Activated B cell treated with CpG ODN at 0.5 μM for 24 hours (primary cell): ENCODE measurements at regions not wholly inside any gene's neighbourhood (a gene's known extent, or its start where the extent isn't known, plus 50 kb on each side); places are given as distances from the start of the nearest gene placed in this dataset.

ENCODE experiments used
- ATAC-seq: fragments of 200-7000 bp; cut with Tn5 transposase; one replicate; pipeline ENCODE4 v1.10.0; 2021; ENCODE audit warnings: low read depth, mild to moderate bottlenecking, moderate library complexity
- CTCF ChIA-PET: fragments of 350-600 bp; sonication (Branson Sonifier 250); formaldehyde crosslinking; loops from one replicate; lab custom pipeline; 2021; ENCODE audit warnings: antibody characterized with exemption; lab: Charles Lee
- POLR2A ChIA-PET: fragments of 350-600 bp; sonication (Branson Sonifier 250); formaldehyde crosslinking; loops from one replicate; lab custom pipeline; 2021; ENCODE audit warnings: antibody characterized with exemption; lab: Charles Lee
- DNase-seq: peaks from one replicate; pipeline ENCODE4 v3.0.0; 2022
- H3K27ac Mint-ChIP-seq: one replicate; pipeline ENCODE4 v1.8.0; 2020; ENCODE audit warnings: mixed read lengths
- H3K27me3 Mint-ChIP-seq: one replicate; pipeline ENCODE4 v1.8.0; 2021; ENCODE audit warnings: mixed read lengths
- H3K36me3 Mint-ChIP-seq: one replicate; pipeline ENCODE4 v1.8.0; 2021; ENCODE audit warnings: low read depth, mixed read lengths
- H3K4me1 Mint-ChIP-seq: one replicate; pipeline ENCODE4 v1.8.0; 2021; ENCODE audit warnings: mixed read lengths
- H3K4me3 Mint-ChIP-seq: one replicate; pipeline ENCODE4 v1.8.0; 2020; ENCODE audit warnings: mild to moderate bottlenecking, mixed read lengths
- H3K9me3 Mint-ChIP-seq: one replicate; pipeline ENCODE4 v1.8.0; 2020; ENCODE audit warnings: mixed read lengths
- CTCF ChIP-seq: fragments of 200-600 bp; IDR thresholded peaks from one replicate; pipeline ENCODE4 v1.8.0; 2022; ENCODE audit warnings: antibody characterized with exemption, mild to moderate bottlenecking
- intact Hi-C: fragments of 100-400 bp; cut with micrococcal nuclease; formaldehyde crosslinking; loops from one replicate; pipeline ENCODE4 v1.15.1; 2024

- Mint-ChIP-seq H3K27me3 (peaks cover 16% of the 10 kb centered on the region), H3K36me3 (no peaks in the 10 kb centered on the region), H3K27ac (no peak overlapping the region), H3K9me3 (no peaks in the 10 kb centered on the region), H3K4me3 (no peak overlapping the region), H3K4me1 (no peaks in the 10 kb centered on the region)
- CTCF ChIA-PET = no interaction called here
- DNase-seq = no peak
- no peak for ATAC-seq
- intact Hi-C loops = no loop called here
- TF ChIP-seq CTCF = no peak
- POLR2A ChIA-PET = interaction anchor here (0.6 kb wide), 1 partner anchor 44 kb away, joined by 5 read pairs; no protein-coding TSS in a partner anchor
Measured at GRCh38 chr5:77943851-77944250, 167.7 kb upstream of the TBCA start.

- Mint-ChIP-seq H3K27ac (no peak overlapping the region), H3K4me1 (peaks cover 7% of the 10 kb centered on the region), H3K27me3 (peaks cover 15% of the 10 kb centered on the region), H3K36me3 (no peaks in the 10 kb centered on the region), H3K4me3 (no peak overlapping the region), H3K9me3 (no peaks in the 10 kb centered on the region)
- TF ChIP-seq CTCF = no peak
- ATAC-seq (no peak), DNase-seq (no peak)
- CTCF ChIA-PET = no interaction called here
- intact Hi-C loops = no loop called here
- POLR2A ChIA-PET = interaction anchor here (0.7 kb wide), 2 partner anchors 75 to 203 kb away, joined by 4 read pairs; no protein-coding TSS in a partner anchor
Measured at GRCh38 chr5:77942578-77943239, 166.6 kb upstream of the TBCA start.

- ChIA-PET POLR2A (no interaction called here), CTCF (no interaction called here)
- TF ChIP-seq CTCF = no peak
- Mint-ChIP-seq H3K27ac (peak overlapping the region; percentile 60), H3K4me1 (peaks cover 28% of the 10 kb centered on the region), H3K36me3 (no peaks in the 10 kb centered on the region), H3K9me3 (no peaks in the 10 kb centered on the region), H3K4me3 (peak overlapping the region; percentile 65), H3K27me3 (peaks cover 10% of the 10 kb centered on the region)
- intact Hi-C loops = loop anchor here (2.0 to 5.0 kb wide), 3 partner anchors 84 to 175 kb away; partner anchors contain the start of gene TBCA
- ATAC-seq = peak; percentile 67
- peak; percentile 15 for DNase-seq
Measured at GRCh38 chr5:77937015-77937908, 161.1 kb upstream of the TBCA start.

- no peak for DNase-seq
- Mint-ChIP-seq H3K4me1 (peaks cover 28% of the 10 kb centered on the region), H3K27me3 (peaks cover 4% of the 10 kb centered on the region), H3K36me3 (no peaks in the 10 kb centered on the region), H3K9me3 (no peaks in the 10 kb centered on the region), H3K4me3 (peak overlapping the region; percentile 1), H3K27ac (peak overlapping the region; percentile 65)
- ChIA-PET CTCF (no interaction called here), POLR2A (interaction anchor here (1.0 kb wide), 1 partner anchor 33 kb away, joined by 3 read pairs; no protein-coding TSS in a partner anchor)
- ATAC-seq = no peak
- TF ChIP-seq CTCF = no peak
- intact Hi-C loops = loop anchor here (2.0 to 5.0 kb wide), 3 partner anchors 84 to 176 kb away; partner anchors contain the start of gene TBCA
Measured at GRCh38 chr5:77936365-77936693, 160.2 kb upstream of the TBCA start.
